ENCODE measurements at regions not wholly inside any gene's neighbourhood (a gene's known extent, or its start where the extent isn't known, plus 50 kb on each side); places are given as distances from the start of the nearest gene placed in this dataset.

DNA sequence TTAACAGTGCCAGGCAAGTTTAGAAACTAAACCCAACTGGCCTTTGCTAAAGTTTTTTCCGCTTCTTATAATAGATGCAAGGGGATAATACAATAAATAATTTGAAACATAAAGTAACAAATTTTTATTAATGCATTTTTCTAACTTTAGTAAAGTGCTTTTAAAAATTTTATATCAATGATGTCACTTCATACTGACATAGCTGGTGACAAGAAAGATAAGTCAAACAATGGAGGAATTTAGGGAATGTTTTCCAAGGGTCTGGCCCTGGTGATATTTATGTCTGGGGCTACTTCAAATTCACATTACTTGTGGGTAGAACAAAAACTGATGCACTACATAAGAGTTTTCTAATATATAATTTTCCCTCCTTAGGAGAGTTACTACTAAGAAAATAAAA, 61.2 kb upstream of the CBLN2 start:
- no peak overlapping the region for H3K27ac ChIP-seq (ENCODE audit: insufficient read length, low read depth, low read length)

More for the DNA sequence above, 61.2 kb upstream of the CBLN2 start:
- no peak for DNase-seq
- H3K23ac ChIP-seq (ENCODE audit: insufficient read length, low read depth, low read length), result no peak overlapping the region
- H2BK12ac ChIP-seq (ENCODE audit: insufficient read length, low read depth, low read length), result no peak overlapping the region
- no peak overlapping the region for H2BK15ac ChIP-seq (ENCODE audit: low read depth, low read length)
- no peak overlapping the region for H2BK20ac ChIP-seq (ENCODE audit: low read depth, low read length, poor library complexity, severe bottlenecking)
- H3K23me2 ChIP-seq (ENCODE audit: insufficient read length, low read depth, low read length, poor library complexity, severe bottlenecking), result no peaks in the 10 kb centered on the region
- H3K27me3 ChIP-seq (ENCODE audit: insufficient read depth, low read length), result no peaks in the 10 kb centered on the region
- H3K4me1 ChIP-seq (ENCODE audit: insufficient read depth, low read length), result no peaks in the 10 kb centered on the region
- H3K79me2 ChIP-seq (ENCODE audit: insufficient read depth, low read length), result no peaks in the 10 kb centered on the region
- H2BK120ac ChIP-seq (ENCODE audit: low read depth, low read length, poor library complexity, severe bottlenecking), result no peak overlapping the region
- TF ChIP-seq, protein P1, sequence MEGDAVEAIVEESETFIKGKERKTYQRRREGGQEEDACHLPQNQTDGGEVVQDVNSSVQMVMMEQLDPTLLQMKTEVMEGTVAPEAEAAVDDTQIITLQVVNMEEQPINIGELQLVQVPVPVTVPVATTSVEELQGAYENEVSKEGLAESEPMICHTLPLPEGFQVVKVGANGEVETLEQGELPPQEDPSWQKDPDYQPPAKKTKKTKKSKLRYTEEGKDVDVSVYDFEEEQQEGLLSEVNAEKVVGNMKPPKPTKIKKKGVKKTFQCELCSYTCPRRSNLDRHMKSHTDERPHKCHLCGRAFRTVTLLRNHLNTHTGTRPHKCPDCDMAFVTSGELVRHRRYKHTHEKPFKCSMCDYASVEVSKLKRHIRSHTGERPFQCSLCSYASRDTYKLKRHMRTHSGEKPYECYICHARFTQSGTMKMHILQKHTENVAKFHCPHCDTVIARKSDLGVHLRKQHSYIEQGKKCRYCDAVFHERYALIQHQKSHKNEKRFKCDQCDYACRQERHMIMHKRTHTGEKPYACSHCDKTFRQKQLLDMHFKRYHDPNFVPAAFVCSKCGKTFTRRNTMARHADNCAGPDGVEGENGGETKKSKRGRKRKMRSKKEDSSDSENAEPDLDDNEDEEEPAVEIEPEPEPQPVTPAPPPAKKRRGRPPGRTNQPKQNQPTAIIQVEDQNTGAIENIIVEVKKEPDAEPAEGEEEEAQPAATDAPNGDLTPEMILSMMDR (conservative IDR thresholded peaks at IDR 0.05), result no peak
- Mint-ChIP-seq H3K27ac (no peak overlapping the region), H3K4me1 (no peaks in the 10 kb centered on the region), H3K27me3 (ENCODE audit: low read depth) (no peaks in the 10 kb centered on the region), H3K4me3 (no peak overlapping the region), H3K9me3 (no peaks in the 10 kb centered on the region; a peak in 1 of 5 replicates), H3K36me3 (ENCODE audit: insufficient read depth in 1 of 3, low read depth in 3 of 3) (no peaks in the 10 kb centered on the region; a peak in 1 of 7 replicates)
- H3K4me2 ChIP-seq (ENCODE audit: insufficient read depth, insufficient read length, low read length), result no peak overlapping the region
- no peak overlapping the region for H3K14ac ChIP-seq (ENCODE audit: insufficient read depth, low read length)
- WGBS (ENCODE audit: extremely low coverage, insufficient read length, low lambda C conversion rate), result no CpG with 5 or more reads among the region's 1 CpG
- H4K8ac ChIP-seq (replicated peaks; ENCODE audit: insufficient read length, low read depth, low read length), result no peak overlapping the region
- H3K4ac ChIP-seq (ENCODE audit: low read depth, low read length), result no peak overlapping the region
- H3K9me3 ChIP-seq (ENCODE audit: control insufficient read depth, low read depth, low read length), result no peaks in the 10 kb centered on the region
- H4K91ac ChIP-seq (ENCODE audit: insufficient read length, low read depth, low read length), result no peak overlapping the region
- H2BK5ac ChIP-seq (ENCODE audit: insufficient read length, low read length), result no peak overlapping the region
- no peaks in the 10 kb centered on the region for H4K20me1 ChIP-seq (ENCODE audit: control insufficient read depth, insufficient read depth, insufficient read length)
- no peak overlapping the region for H3T11ph ChIP-seq (ENCODE audit: low read length)
- H3K56ac ChIP-seq (ENCODE audit: insufficient read length, low read depth, low read length), result no peak overlapping the region
- no peak overlapping the region for H2AK5ac ChIP-seq (ENCODE audit: insufficient read length, low read length)
- H3K79me1 ChIP-seq (ENCODE audit: insufficient read depth, low read depth, low read length, poor library complexity, severe bottlenecking), result no peaks in the 10 kb centered on the region
- no peak overlapping the region for H4K5ac ChIP-seq (ENCODE audit: insufficient read length, low read depth, low read length)
- no peak overlapping the region for H3K9ac ChIP-seq (ENCODE audit: extremely low read depth, insufficient read length, low read length)
- no peak overlapping the region for H2AFZ ChIP-seq (ENCODE audit: low read length)
- no peak overlapping the region for H3K18ac ChIP-seq (ENCODE audit: insufficient read length, low read depth, low read length)
